WTC11 (cell line): ENCODE measurements at regions not wholly inside any gene's neighbourhood (a gene's known extent, or its start where the extent isn't known, plus 50 kb on each side); places are given as distances from the start of the nearest gene placed in this dataset.

ENCODE experiments used
- ATAC-seq: fragments of 200-7000 bp; cut with Tn5 transposase; 2 replicates; pipeline ENCODE4 v1.10.0; 2021; ENCODE audit warnings: mild to moderate bottlenecking, moderate library complexity
- CTCF ChIA-PET: fragments of 300-600 bp; sonication (Branson Sonifier 250); formaldehyde crosslinking; loops from one replicate; lab custom pipeline; 2021; ENCODE audit warnings: antibody characterized with exemption; lab: Charles Lee
- POLR2A ChIA-PET: fragments of 350-600 bp; sonication (Branson Sonifier 250); formaldehyde crosslinking; loops from one replicate; lab custom pipeline; 2021; ENCODE audit warnings: antibody characterized with exemption; lab: Charles Lee
- DNase-seq: peaks from one replicate; pipeline ENCODE4 v3.0.0; 2021; ENCODE audit warnings: low spot score
- H3K27ac Mint-ChIP-seq: 2 replicates; pipeline ENCODE4 v1.8.0; 2021; ENCODE audit warnings: mixed read lengths
- H3K27me3 Mint-ChIP-seq: 2 replicates; pipeline ENCODE4 v1.8.0; 2021; ENCODE audit warnings: low read depth, mild to moderate bottlenecking, moderate library complexity, mixed read lengths
- H3K36me3 Mint-ChIP-seq: 2 replicates; pipeline ENCODE4 v1.8.0; 2021; ENCODE audit warnings: mixed read lengths
- H3K4me1 Mint-ChIP-seq: 2 replicates; pipeline ENCODE4 v1.8.0; 2022; ENCODE audit warnings: mixed read lengths
- H3K4me3 Mint-ChIP-seq: 2 replicates; pipeline ENCODE4 v1.8.0; 2021; ENCODE audit warnings: mild to moderate bottlenecking, moderate library complexity, mixed read lengths
- H3K9me3 Mint-ChIP-seq: 2 replicates; pipeline ENCODE4 v1.8.0; 2021; ENCODE audit warnings: mixed read lengths
- ATF1 ChIP-seq: sonication (generic); formaldehyde crosslinking; IDR thresholded peaks from 2 replicates; pipeline ENCODE4 v1.8.1; 2023; ENCODE audit warnings: mild to moderate bottlenecking, moderate library complexity, missing genetic modification reagents
- CREB1 ChIP-seq: sonication (generic); formaldehyde crosslinking; IDR thresholded peaks from 2 replicates; pipeline ENCODE4 v1.8.0; 2023; ENCODE audit warnings: mild to moderate bottlenecking, missing genetic modification reagents
- E2F4 ChIP-seq: sonication (generic); formaldehyde crosslinking; IDR thresholded peaks from 2 replicates; pipeline ENCODE4 v1.8.1; 2022; ENCODE audit warnings: low read depth, mild to moderate bottlenecking, moderate library complexity, missing genetic modification reagents, borderline replicate concordance
- E2F5 ChIP-seq: sonication (generic); formaldehyde crosslinking; IDR thresholded peaks from 2 replicates; pipeline ENCODE4 v1.8.1; 2022; ENCODE audit warnings: mild to moderate bottlenecking, moderate library complexity, missing genetic modification reagents
- FOXJ3 ChIP-seq: sonication (generic); formaldehyde crosslinking; IDR thresholded peaks from 2 replicates; pipeline ENCODE4 v1.9.0; 2021; ENCODE audit warnings: missing genetic modification reagents, mild to moderate bottlenecking, borderline replicate concordance
- FOXP1 ChIP-seq: sonication (generic); formaldehyde crosslinking; IDR thresholded peaks from 2 replicates; pipeline ENCODE4 v1.8.0; 2022; ENCODE audit warnings: missing genetic modification reagents, mild to moderate bottlenecking, moderate library complexity, borderline replicate concordance
- IRF2 ChIP-seq: sonication (generic); formaldehyde crosslinking; IDR thresholded peaks from 2 replicates; pipeline ENCODE4 v1.8.0; 2022; ENCODE audit warnings: low read depth, missing genetic modification reagents, borderline replicate concordance
- MLX ChIP-seq: sonication (generic); formaldehyde crosslinking; IDR thresholded peaks from 2 replicates; pipeline ENCODE4 v1.8.1; 2023; ENCODE audit warnings: mild to moderate bottlenecking, missing genetic modification reagents, moderate library complexity
- OVOL2 ChIP-seq: fragments of 250-450 bp; sonication (Bioruptor Pico); IDR thresholded peaks from 2 replicates; pipeline ENCODE4 v1.9.0; 2021; ENCODE audit warnings: mild to moderate bottlenecking, borderline replicate concordance
- SOX15 ChIP-seq: fragments of 250-450 bp; sonication (Bioruptor Pico); IDR thresholded peaks from 2 replicates; pipeline ENCODE4 v1.9.0; 2021; ENCODE audit warnings: mild to moderate bottlenecking
- SP1 ChIP-seq: sonication (generic); formaldehyde crosslinking; conservative IDR thresholded peaks from 2 replicates; pipeline ENCODE4 v1.8.1; 2022; ENCODE audit warnings: missing genetic modification reagents
- STAT6 ChIP-seq: sonication (generic); formaldehyde crosslinking; conservative IDR thresholded peaks from 2 replicates; pipeline ENCODE4 v1.8.1; 2023; ENCODE audit warnings: mild to moderate bottlenecking, low read depth, missing genetic modification reagents, moderate library complexity
- ZBTB21 ChIP-seq: sonication (generic); formaldehyde crosslinking; IDR thresholded peaks from 2 replicates; pipeline ENCODE4 v1.8.1; 2023; ENCODE audit warnings: mild to moderate bottlenecking, missing genetic modification reagents, borderline replicate concordance
- ZMAT4 ChIP-seq: fragments of 250-450 bp; sonication (Bioruptor Pico); IDR thresholded peaks from 2 replicates; pipeline ENCODE4 v1.9.0; 2021; ENCODE audit warnings: mild to moderate bottlenecking
- ZNF121 ChIP-seq: sonication (generic); formaldehyde crosslinking; IDR thresholded peaks from 2 replicates; pipeline ENCODE4 v1.8.0; 2023; ENCODE audit warnings: missing genetic modification reagents
- ZNF138 ChIP-seq: sonication (generic); formaldehyde crosslinking; conservative IDR thresholded peaks from 2 replicates; pipeline ENCODE4 v1.8.1; 2022; ENCODE audit warnings: mild to moderate bottlenecking, moderate library complexity, missing genetic modification reagents
- ZNF219 ChIP-seq: sonication (generic); formaldehyde crosslinking; IDR thresholded peaks from 2 replicates; pipeline ENCODE4 v1.8.0; 2023; ENCODE audit warnings: missing genetic modification reagents, mild to moderate bottlenecking, borderline replicate concordance
- ZNF425 ChIP-seq: fragments of 250-450 bp; sonication (Bioruptor Pico); conservative IDR thresholded peaks from 2 replicates; pipeline ENCODE4 v1.9.0; 2021; ENCODE audit warnings: mild to moderate bottlenecking
- ZSCAN18 ChIP-seq: fragments of 250-450 bp; sonication (Bioruptor Pico); IDR thresholded peaks from 2 replicates; pipeline ENCODE4 v2.1.2; 2022; ENCODE audit warnings: mild to moderate bottlenecking, moderate library complexity
- TF ChIP-seq, protein P1 (sequence below): sonication (generic); formaldehyde crosslinking; IDR thresholded peaks from 2 replicates; pipeline ENCODE4 v1.8.1; 2023; ENCODE audit warnings: mild to moderate bottlenecking, missing genetic modification reagents, moderate library complexity
- TF ChIP-seq, protein P2 (sequence below): fragments of 200-600 bp; IDR thresholded peaks from 2 replicates; pipeline ENCODE4 v1.8.0; 2022; ENCODE audit warnings: antibody characterized with exemption

DNA sequence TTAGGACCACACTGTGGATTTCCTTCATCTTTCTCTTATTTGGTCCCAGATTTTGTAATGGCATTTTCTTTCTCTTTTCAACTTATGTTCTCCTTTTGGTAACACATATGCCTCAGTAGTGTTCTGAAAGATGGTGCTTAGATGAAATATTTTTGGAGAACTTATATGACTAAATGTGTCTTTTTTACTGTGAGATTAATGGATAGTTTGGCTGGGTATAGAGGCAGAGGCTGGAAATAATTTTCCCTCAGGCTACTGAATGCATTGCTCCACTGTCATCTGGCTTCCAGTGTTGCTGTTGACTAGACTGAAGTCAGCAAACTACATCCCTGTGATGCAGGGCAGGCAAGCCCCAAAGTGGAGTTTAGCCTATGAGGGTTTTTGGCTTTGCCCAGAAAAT is 450.9 kb downstream of the DMAC1 start (continued):
- TF ChIP-seq E2F4 (CRISPR knock-in tag) (no peak), MLX (CRISPR knock-in tag) (no peak), SOX15 (CRISPR knock-in tag) (no peak), FOXJ3 (no peak), STAT6 (CRISPR knock-in tag) (no peak), OVOL2 (no peak), FOXP1 (no peak), ZNF219 (no peak), ZNF138 (CRISPR knock-in tag) (no peak)
- TF ChIP-seq, protein P1, sequence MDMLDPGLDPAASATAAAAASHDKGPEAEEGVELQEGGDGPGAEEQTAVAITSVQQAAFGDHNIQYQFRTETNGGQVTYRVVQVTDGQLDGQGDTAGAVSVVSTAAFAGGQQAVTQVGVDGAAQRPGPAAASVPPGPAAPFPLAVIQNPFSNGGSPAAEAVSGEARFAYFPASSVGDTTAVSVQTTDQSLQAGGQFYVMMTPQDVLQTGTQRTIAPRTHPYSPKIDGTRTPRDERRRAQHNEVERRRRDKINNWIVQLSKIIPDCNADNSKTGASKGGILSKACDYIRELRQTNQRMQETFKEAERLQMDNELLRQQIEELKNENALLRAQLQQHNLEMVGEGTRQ (CRISPR knock-in tag) = no peak

DNA sequence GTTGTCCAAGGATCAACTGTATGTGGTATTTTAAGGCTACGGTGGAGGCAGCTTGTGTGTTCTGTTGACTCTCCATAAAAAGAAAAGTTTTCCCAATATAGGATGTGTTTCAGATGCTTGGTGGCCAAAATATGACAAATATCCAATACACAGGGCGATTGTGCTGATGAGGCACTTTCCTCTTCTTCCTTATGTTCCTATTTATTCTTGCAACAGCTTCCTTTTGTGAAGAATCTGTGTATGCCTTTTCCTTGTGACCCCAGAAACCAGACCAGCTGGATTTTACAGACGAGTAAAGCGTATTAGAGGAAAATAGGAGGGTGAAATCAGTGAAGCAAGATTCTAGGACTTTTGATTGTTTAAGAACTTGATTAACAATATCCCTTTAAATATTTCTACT is 452.0 kb downstream of the DMAC1 start:
- no peak for DNase-seq
- H3K4me1 Mint-ChIP-seq = no peaks in the 10 kb centered on the region
- no peak overlapping the region for H3K27ac Mint-ChIP-seq
- H3K4me3 Mint-ChIP-seq = no peak overlapping the region
- TF ChIP-seq ZBTB21 (CRISPR knock-in tag) = no peak
- TF ChIP-seq ATF1 (CRISPR knock-in tag) = no peak
- TF ChIP-seq SP1 = no peak
- no peak for TF ChIP-seq ZMAT4 (CRISPR knock-in tag)
- TF ChIP-seq ZNF138 (CRISPR knock-in tag) = no peak
- TF ChIP-seq ZNF425 (CRISPR knock-in tag) = no peak
- TF ChIP-seq, protein P2, sequence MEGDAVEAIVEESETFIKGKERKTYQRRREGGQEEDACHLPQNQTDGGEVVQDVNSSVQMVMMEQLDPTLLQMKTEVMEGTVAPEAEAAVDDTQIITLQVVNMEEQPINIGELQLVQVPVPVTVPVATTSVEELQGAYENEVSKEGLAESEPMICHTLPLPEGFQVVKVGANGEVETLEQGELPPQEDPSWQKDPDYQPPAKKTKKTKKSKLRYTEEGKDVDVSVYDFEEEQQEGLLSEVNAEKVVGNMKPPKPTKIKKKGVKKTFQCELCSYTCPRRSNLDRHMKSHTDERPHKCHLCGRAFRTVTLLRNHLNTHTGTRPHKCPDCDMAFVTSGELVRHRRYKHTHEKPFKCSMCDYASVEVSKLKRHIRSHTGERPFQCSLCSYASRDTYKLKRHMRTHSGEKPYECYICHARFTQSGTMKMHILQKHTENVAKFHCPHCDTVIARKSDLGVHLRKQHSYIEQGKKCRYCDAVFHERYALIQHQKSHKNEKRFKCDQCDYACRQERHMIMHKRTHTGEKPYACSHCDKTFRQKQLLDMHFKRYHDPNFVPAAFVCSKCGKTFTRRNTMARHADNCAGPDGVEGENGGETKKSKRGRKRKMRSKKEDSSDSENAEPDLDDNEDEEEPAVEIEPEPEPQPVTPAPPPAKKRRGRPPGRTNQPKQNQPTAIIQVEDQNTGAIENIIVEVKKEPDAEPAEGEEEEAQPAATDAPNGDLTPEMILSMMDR = no peak
- TF ChIP-seq ZSCAN18 (CRISPR knock-in tag) = no peak
- TF ChIP-seq IRF2 (CRISPR knock-in tag) = no peak
- TF ChIP-seq E2F5 = no peak
- no peak for TF ChIP-seq ZNF121 (CRISPR knock-in tag)
- no peak for TF ChIP-seq CREB1
- ATAC-seq = no peak
- H3K9me3 Mint-ChIP-seq = peaks cover 8% of the 10 kb centered on the region
- H3K36me3 Mint-ChIP-seq = peaks cover 5% of the 10 kb centered on the region; the same call in 1 of the 2 replicates
- CTCF ChIA-PET = interaction anchor here (6.1 kb wide), 1 partner anchor 13 kb away, joined by 42 read pairs; no protein-coding TSS in a partner anchor
- H3K27me3 Mint-ChIP-seq = no peaks in the 10 kb centered on the region
- POLR2A ChIA-PET = interaction anchor here (0.7 kb wide), 1 partner anchor 33 kb away, joined by 3 read pairs; no protein-coding TSS in a partner anchor
